MG63 (cell line): ENCODE measurements at regions not wholly inside any gene's neighbourhood (a gene's known extent, or its start where the extent isn't known, plus 50 kb on each side); places are given as distances from the start of the nearest gene placed in this dataset.
"Not testable (repeated sequence)": the region's sequence is repeated elsewhere in the genome, so short reads cannot be mapped to it uniquely, and the experiment has no call there.

ENCODE experiments used
- DNase-seq: peaks from one replicate; pipeline ENCODE4 v3.0.0-alpha.2; 2020
- H3K27me3 ChIP-seq: fragments of 250-450 bp; sonication (Bioruptor Pico); 2 replicates; pipeline ENCODE4 v1.5.1; 2020; ENCODE audit warnings: mild to moderate bottlenecking, moderate library complexity
- H3K36me3 ChIP-seq: fragments of 250-450 bp; sonication (Bioruptor Pico); 2 replicates; pipeline ENCODE4 v1.5.1; 2020; ENCODE audit warnings: mild to moderate bottlenecking, moderate library complexity
- H3K4me3 ChIP-seq: fragments of 250-450 bp; sonication (Bioruptor Pico); 2 replicates; pipeline ENCODE4 v1.5.1; 2020; ENCODE audit warnings: mild to moderate bottlenecking, moderate library complexity
- H3K9me3 ChIP-seq: fragments of 250-450 bp; sonication (Bioruptor Pico); 2 replicates; pipeline ENCODE4 v1.5.1; 2020; ENCODE audit warnings: mild to moderate bottlenecking, moderate library complexity

DNA sequence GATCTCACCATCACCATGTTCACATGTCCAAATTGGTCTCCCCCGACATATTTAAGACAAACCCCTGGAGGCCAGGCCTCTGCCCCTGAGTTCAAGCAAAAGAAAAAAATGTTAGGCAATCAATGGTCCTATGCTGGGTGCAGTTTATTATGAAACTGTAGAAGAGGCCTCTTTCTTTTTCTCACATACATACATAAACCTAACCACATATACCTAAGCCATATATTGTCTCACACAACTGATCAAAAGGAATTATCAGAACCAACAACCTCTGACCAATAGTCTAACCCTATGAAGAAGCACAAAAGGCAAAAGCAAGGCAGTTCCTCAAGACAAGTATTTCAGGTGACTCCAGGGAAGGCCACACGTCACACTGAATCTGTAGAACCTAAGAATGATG lies 49.9 kb downstream of the ILRUN start:
- DNase-seq: no peak
- Histone ChIP-seq H3K27me3 (no peaks in the 10 kb centered on the region), H3K4me3 (no peak overlapping the region), H3K36me3 (peaks cover 3% of the 10 kb centered on the region), H3K9me3 (no peaks in the 10 kb centered on the region)

DNA sequence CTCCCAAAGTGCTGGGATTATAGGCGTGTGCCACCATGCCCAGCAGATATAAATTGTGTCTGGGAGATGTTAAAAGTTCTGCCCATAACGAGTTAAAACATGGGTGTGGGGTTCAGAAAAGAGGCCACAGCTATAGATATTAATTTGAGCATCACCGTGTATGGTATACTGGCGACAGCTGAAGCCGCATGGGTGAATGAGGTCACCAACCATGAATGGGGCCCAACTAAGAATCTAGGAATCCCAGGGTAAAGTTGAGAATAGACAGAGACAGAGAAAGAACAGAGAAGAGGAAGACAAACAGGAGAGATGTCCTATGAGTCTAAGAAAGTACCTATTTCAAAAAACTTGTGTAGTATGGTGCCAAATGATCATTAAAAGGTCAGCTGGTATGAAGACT lies 50.9 kb downstream of the ILRUN start:
- H3K4me3 ChIP-seq: no peak overlapping the region
- no peaks in the 10 kb centered on the region for H3K27me3 ChIP-seq
- peaks cover 3% of the 10 kb centered on the region for H3K36me3 ChIP-seq
- H3K9me3 ChIP-seq: no peaks in the 10 kb centered on the region
- no peak for DNase-seq

DNA sequence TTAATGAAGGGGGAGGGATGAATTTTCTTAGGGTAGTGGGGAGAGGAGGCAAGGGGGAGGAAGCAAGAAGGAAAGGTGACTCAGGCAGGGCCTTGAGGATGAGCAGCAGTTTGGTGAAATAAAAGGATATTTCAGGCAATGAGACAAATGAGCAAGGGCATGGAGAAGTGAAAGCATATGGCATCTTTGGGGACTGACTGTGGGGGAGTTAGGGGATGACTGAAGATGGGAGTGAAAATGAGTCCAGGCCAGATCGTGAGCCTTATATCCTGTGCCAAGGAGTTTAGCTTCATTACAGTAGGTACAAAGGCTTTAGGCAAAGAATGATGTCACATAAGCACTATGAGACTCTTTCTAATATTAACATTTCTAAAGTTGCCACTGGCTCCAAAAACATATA lies 51.9 kb downstream of the ILRUN start:
- peaks cover 3% of the 10 kb centered on the region for H3K36me3 ChIP-seq
- DNase-seq: no peak
- no peaks in the 10 kb centered on the region for H3K27me3 ChIP-seq
- no peaks in the 10 kb centered on the region for H3K9me3 ChIP-seq
- no peak overlapping the region for H3K4me3 ChIP-seq

DNA sequence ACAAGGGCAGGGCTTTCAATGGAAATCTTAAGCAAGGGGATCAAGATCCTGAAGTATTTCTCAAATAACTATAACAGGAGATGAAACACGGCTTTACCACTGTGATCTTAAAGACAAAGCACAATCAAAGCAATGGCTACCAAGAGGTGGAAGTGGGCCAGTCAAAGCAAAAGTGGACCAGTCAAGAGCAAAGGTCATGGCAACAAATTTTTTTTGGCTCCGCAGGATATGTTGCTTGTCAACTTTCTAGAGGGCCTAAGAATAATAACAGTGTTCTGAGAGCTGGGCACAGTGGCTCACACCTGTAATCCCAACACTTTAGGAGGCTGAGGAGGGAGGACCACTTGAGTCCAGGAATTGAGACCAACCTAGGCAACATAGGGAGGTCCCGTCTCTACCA lies 54.1 kb downstream of the ILRUN start:
- Histone ChIP-seq H3K4me3 (no peak overlapping the region), H3K36me3 (peaks cover 3% of the 10 kb centered on the region), H3K27me3 (no peaks in the 10 kb centered on the region), H3K9me3 (no peaks in the 10 kb centered on the region)
- DNase-seq: no peak

DNA sequence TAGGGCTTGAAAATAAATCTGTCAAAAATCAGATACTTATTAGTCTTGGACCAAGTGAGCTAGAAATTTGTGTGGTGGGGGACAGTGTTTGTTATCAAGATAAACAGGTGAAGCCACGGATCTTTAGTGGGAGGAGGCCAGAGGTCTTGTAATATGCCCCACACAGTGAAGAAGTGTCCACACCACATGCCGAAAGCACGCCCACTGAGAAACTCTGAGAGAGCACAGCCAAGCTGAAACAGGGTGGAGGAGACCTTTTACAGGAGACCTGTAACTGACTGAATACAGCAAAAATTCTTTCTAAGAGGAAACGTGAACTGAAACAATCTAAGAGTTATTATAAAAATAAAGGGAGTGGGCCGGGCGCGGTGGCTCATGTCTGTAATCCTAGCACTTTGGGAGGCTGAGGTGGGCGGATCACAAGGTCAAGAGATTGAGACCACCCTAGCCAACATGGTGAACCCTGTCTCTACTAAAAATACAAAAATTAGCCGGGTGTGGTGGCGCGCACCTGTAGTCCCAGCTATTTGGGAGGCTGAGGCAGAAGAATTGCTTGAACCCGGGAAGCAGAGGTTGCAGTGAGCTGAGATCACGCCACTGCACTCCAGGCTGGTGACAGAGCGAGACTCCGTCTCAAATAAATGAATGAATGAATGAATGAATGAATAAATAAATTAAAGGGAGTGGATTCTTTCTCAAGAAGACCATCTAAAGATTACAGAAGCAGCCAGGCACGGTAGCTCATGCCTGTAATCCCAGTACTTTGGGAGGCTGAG lies 56.3 kb downstream of the ILRUN start:
- H3K9me3 ChIP-seq, H3K27me3 ChIP-seq: not testable (repeated sequence)

DNA sequence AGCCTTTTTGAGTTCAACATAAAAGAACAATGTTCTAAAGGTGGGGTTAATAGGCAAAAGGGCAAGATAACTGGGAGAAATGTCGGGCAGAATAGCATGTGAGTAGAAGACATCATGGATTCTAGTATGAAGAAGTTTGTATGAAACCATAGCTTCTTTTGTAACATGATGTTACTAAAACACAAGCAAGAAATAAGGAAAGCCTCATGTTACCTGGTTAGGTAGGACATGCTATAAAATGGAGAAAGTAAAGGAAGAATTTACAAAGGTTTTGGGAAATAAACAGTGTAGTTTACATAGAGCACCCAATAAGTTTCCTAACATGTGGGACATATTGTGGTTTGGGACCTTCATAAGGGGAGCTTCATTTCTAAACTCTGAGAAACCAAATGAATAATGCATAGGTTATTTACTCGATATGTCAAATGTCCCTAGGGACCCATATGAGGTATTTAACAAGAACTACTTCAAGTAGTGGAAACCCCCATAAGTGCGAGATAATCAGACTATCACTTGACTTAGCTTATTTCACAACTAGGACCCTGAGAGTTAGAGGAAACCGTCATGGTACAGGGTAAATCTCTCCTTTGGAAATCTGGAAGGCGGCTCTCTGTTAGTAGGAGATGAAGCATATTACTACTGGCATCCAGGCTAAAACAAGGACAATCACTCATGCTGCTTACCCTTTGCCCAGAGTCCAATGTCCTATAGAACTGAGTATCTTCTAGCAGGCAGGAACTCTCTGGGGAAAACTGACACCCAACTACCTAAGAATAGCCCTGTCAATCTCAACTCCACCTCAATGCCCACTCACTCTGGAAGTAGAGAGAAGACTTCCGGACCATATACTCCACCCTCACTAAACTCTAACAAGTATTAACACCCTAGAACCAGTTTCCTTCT lies 57.5 kb downstream of the ILRUN start:
- no peaks in the 10 kb centered on the region for H3K9me3 ChIP-seq
- H3K27me3 ChIP-seq: no peaks in the 10 kb centered on the region
- no peak overlapping the region for H3K4me3 ChIP-seq
- DNase-seq: no peak
- no peaks in the 10 kb centered on the region for H3K36me3 ChIP-seq

More for the DNA sequence above, 56.3 kb downstream of the ILRUN start:
- not testable (repeated sequence) for H3K36me3 ChIP-seq, DNase-seq, H3K4me3 ChIP-seq

DNA sequence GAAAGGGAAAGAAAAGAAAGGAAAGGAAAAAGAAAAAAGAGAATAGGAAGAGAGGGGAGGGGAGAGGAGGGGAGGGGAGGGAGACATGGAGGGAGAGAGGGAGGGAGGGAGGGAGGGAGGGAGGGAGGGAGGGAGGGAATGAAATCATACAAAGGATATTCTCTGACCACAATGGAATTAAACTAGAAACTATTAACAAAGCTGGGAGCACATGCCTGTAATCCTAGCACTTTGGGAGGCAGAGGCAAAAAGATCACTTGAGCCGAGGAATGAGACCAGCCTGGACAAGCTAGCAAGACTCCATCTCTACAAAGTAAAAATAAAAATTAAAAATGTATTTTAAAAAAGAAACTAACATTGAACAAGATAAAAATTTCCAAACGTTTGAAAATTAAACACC lies 62.8 kb downstream of the ILRUN start:
- Histone ChIP-seq H3K36me3 (peaks cover 3% of the 10 kb centered on the region), H3K9me3 (peaks cover 6% of the 10 kb centered on the region; the same call in 1 of the 2 replicates), H3K4me3 (no peak overlapping the region), H3K27me3 (no peaks in the 10 kb centered on the region)
- DNase-seq: no peak

DNA sequence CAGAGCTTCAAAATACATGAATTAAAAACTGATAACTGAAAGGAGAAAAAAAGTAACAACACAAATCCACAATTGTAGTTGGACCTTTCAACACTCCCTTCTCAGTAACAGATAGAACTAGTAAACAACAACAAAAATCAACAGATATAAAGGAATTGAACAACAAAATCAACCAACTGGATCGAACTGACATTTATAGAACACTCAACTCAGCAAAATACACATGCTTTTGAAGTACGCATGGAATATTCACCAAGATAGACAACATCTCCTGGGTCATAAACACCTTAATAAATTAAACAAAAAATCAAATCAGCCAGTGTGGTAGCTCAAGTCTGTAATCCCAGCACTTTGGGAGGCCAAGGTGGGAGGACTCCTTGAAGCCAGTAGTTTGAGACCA lies 63.3 kb downstream of the ILRUN start:
- peaks cover 6% of the 10 kb centered on the region; the same call in 1 of the 2 replicates for H3K9me3 ChIP-seq
- H3K4me3 ChIP-seq: no peak overlapping the region
- no peak for DNase-seq
- H3K36me3 ChIP-seq: peaks cover 3% of the 10 kb centered on the region
- no peaks in the 10 kb centered on the region for H3K27me3 ChIP-seq

DNA sequence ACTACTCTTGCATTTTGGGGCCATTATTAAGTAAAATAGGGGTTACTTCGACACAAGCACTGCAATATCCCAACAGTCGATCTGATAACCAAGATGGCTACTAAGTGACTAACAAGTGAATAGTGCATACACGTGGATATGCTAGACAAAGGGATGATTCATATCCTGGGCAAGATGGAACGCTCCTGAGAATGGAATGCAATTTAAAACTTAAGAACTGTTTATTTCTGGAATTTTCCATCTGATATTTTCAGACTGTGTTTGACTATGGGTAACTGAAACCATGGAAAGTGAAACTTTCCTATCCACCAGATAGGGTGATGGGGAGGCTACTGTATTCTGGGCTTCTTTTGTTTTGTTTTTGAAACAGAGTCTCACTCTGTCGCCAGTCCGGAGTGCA lies 66.5 kb downstream of the ILRUN start:
- DNase-seq: no peak
- Histone ChIP-seq H3K9me3 (peaks cover 6% of the 10 kb centered on the region; the same call in 1 of the 2 replicates), H3K27me3 (no peaks in the 10 kb centered on the region), H3K36me3 (peaks cover 3% of the 10 kb centered on the region), H3K4me3 (no peak overlapping the region)

DNA sequence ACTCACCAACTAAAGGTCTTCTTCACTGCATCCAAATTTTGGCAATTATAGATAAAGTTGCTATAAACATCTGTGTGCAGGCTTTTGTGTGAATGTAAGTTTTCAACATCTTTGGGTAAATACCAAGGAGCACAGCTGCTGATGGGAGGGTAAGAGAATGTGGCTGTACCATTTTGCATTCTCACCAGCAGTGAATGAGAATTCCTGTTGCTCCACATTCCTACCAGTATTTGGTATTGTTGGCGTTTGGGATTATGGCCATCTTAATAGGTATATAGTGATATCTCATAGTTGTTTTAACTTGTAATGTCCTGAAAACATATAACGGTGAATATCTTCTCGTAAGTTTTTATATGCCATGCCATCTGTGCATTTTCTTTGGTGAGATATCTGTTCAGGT lies 69.3 kb downstream of the ILRUN start:
- no peak for DNase-seq
- Histone ChIP-seq H3K9me3 (peaks cover 6% of the 10 kb centered on the region; the same call in 1 of the 2 replicates), H3K4me3 (no peak overlapping the region), H3K27me3 (no peaks in the 10 kb centered on the region), H3K36me3 (peaks cover 3% of the 10 kb centered on the region)

DNA sequence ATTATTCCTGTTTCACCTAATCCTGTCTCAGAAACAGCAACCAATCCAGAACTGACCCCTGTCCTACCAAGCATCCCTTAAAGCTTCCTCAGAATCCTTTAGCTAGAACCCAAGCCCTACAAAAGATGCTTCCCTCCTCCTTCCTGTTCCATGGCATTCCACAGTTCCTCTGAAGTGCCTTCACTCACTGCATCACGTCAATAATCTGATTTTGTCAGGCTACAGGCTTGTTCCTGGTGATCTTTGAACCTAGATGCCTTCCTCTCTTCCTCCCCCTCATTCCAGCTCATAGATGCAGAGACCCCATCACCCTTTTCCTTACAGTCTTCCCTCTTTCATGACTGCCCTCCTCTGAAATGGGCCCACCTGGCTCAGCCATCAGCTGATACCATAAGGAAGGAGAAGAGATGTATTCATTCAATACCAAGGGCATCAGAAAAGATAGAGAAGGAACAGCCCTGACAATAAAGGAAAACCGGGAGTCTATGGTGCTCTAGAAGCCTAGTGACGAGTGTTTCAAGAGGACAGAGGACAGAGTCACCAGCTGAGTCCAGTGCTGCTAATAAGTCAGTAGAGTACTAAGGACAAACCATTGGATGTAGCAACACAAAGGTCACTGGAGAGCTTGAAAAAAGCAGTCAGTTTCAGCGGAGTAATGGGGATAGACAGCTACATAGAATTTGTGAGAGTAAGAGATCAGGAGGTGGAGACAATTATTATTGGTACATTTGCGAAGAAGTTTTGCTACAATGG lies 62.5 kb upstream of the SPDEF start:
- DNase-seq: no peak
- no peaks in the 10 kb centered on the region for H3K27me3 ChIP-seq
- H3K9me3 ChIP-seq: no peaks in the 10 kb centered on the region
- H3K4me3 ChIP-seq: no peak overlapping the region
- H3K36me3 ChIP-seq: no peaks in the 10 kb centered on the region

DNA sequence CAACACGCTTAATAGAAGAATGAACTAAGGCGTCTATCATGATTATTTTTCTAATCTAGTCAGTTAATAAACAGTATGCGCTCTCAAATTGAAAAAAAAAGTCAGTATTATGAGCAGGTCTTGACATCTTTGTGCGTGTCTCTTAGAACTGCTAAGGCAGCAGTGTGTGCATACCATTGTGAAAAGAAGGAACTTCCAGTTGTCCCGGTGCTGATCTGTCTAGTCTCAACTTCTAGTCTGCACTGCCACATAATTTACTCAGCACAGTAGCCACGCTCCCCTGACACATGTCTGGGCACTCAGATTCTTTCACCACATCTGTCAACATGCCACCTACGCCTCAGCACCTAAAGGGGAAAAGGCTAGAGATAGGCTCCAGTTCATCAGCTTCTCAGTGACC lies 61.1 kb upstream of the SPDEF start:
- no peaks in the 10 kb centered on the region for H3K36me3 ChIP-seq
- H3K9me3 ChIP-seq: no peaks in the 10 kb centered on the region
- DNase-seq: no peak
- H3K27me3 ChIP-seq: no peaks in the 10 kb centered on the region
- no peak overlapping the region for H3K4me3 ChIP-seq

DNA sequence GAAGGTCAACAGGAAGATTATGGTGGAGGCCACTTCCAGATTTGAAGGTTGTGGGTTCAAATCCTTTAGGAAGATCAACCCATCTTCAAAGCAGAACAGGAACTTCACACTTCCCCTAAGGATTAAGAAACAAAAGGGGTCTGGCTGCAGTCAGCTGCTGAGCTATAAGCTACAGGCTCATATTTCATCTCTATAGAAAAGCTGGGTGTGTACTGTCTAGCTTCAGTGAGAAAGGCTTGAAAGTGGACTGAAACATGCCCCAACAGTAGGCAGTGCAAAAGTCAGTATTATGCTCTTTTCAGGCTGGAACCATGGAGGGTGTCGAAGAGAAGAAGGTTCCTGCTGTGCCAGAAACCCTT lies 60.1 kb upstream of the SPDEF start:
- Histone ChIP-seq H3K9me3 (no peaks in the 10 kb centered on the region), H3K4me3 (no peak overlapping the region), H3K36me3 (no peaks in the 10 kb centered on the region), H3K27me3 (no peaks in the 10 kb centered on the region)
- no peak for DNase-seq

DNA sequence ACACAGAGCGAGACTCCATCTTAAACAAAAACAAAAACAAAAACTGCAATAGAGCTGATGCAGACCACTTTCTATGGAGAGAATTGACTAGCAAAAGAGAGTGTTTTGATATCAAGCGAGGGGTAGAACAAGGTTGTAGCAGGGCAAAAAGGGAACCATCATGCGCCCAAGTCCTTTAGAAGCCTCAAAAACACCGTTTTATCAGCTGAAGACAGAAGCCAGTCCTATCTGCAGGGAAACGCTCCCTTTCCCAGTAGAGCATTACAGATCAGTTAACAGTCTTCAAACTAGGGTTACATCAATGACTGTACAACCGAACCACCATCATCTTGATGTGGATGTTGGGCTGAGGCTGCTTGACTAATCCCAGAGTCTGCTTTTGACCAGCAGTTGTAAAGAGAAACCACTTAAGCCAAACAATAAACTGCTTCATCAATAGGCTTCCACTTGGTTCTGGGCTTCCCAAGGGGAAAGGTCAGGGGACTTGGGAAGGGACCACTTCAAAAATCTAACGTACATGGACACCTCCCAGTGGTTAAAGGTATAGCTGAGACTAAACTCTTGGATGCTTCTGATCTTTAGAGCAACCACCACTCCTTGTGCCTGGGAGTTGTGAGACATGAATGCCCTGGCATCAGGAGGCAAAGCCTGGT lies 59.6 kb upstream of the SPDEF start:
- no peak overlapping the region for H3K4me3 ChIP-seq
- H3K9me3 ChIP-seq: no peaks in the 10 kb centered on the region
- H3K27me3 ChIP-seq: no peaks in the 10 kb centered on the region
- H3K36me3 ChIP-seq: no peaks in the 10 kb centered on the region
- no peak for DNase-seq

DNA sequence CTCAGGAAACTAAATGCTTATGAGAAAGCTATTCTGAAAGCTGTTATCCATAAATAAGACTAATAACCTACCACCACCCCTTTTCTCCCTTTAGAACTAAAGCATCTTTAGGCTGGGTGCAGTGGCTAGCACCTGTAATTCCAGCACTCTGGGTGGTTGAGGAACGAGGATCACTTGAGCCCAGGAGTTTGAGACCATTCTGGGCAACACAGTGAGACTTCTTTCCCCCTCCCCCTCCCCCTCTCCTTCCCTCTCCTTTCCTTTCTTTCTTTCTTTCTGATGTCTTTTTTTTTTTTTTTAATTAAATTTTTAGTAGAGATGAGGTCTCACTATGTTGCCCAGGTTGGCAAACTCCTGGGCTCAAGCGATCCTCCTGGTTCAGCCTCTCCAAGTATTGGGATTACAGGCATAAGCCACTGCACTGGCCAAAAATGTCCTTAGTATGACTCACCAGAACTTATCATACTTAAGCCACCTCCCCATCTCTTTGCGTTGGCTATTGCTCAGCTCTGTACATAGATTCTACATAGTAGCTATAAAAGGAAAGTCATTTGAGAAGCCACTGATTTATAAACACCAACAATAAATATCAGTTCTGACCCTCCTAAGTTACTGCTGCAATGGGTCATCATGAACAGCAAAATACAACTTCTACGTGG lies 54.8 kb upstream of the SPDEF start:
- DNase-seq: peak; percentile 58
- Histone ChIP-seq H3K36me3 (no peaks in the 10 kb centered on the region; the same call in 1 of the 2 replicates), H3K4me3 (no peak overlapping the region), H3K9me3 (no peaks in the 10 kb centered on the region), H3K27me3 (no peaks in the 10 kb centered on the region)
